GM12873 (cell line): ENCODE measurements at regions not wholly inside any gene's neighbourhood (a gene's known extent, or its start where the extent isn't known, plus 50 kb on each side); places are given as distances from the start of the nearest gene placed in this dataset.

ENCODE experiments used
- CTCF ChIP-seq: IDR thresholded peaks from 2 replicates; pipeline ENCODE4 v1.5.1; 2012; ENCODE audit warnings: low read depth, mild to moderate bottlenecking, moderate library complexity, low read length, control low read depth; ENCODE audit not compliant: insufficient read depth; ENCODE audit errors: missing control alignments

- TF ChIP-seq CTCF, result no peak
These were observed 366.7 kb upstream of the ZNF717 start for GRCh38 chr3:76152028-76152427.

DNA sequence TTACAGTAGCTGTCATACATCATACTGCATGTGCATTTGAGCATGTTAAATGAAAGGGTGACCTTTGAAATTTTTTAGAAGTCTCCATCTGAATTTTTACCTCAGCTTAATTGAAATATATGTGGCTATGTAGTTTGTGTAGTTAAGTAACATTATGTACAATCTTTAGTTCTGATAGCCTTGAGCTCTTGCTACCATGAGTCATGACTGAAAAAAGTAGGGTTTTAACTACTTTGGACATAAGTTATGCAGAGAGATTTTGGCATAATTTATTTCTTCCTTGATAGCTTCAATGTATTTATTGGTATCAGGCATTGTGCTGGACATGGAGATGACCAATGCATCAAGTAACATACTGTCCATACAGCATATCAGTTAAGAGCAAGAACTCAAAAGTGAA, 376.5 kb upstream of the ZNF717 start:
- TF ChIP-seq CTCF, result no peak

DNA sequence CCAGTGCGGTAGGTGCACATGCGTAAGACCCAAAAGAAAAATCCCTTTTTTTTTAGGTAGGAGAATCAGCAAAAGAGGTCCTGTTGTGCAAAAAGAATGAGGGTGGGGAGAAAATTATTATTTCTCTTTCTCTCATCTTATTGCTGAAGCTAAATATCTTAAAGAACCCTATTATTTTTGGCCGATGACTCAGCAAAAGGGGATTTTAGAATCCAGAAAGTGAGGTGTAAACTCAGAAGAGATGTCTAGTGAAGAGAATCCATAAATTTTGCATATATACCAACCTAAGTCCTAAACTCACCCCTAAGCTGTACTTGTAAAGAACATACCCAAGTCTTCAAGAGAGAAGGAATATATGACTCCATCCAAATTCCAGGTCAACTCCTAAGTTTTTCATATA, 386.3 kb upstream of the ZNF717 start:
- no peak for TF ChIP-seq CTCF

GRCh38 chr3:76177610-76178009, 392.3 kb upstream of the ZNF717 start:
- TF ChIP-seq CTCF, result no peak

- no peak for TF ChIP-seq CTCF
These were observed 393.1 kb upstream of the ZNF717 start for GRCh38 chr3:76178412-76178811.

- TF ChIP-seq CTCF, result no peak
These were observed 395.9 kb upstream of the ZNF717 start for GRCh38 chr3:76181213-76181612.

DNA sequence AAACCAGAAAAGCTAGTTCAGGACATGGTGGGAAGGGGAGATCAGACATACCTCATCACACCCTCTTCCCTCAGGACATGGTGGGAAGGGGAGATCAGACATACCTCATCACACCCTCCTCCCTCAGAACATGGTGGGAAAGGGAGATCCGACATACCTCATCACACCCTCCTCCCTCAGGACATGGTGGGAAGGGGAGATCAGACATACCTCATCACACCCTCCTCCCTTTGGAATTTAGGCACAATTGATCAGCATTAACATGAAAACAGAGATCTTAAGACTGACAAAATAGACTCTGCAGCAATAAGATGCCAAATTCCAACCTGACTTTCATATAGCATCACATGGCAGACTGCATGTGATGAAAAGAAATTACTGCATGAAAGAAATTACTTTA, 412.7 kb upstream of the ZNF717 start:
- TF ChIP-seq CTCF, result no peak

GRCh38 chr3:76199382-76199781, 414.0 kb upstream of the ZNF717 start:
- TF ChIP-seq CTCF, result no peak
